ENCODE measurements at regions not wholly inside any gene's neighbourhood (a gene's known extent, or its start where the extent isn't known, plus 50 kb on each side); places are given as distances from the start of the nearest gene placed in this dataset.
"Not testable (repeated sequence)": the region's sequence is repeated elsewhere in the genome, so short reads cannot be mapped to it uniquely, and the experiment has no call there.

- not testable (repeated sequence) for DNase-seq
Observed at GRCh38 chr15:21018176-21018575, 152.1 kb upstream of the POTEB2 start.

- DNase-seq: not testable (repeated sequence)
Observed at GRCh38 chr15:21017326-21017725, 151.2 kb upstream of the POTEB2 start.

- DNase-seq: not testable (repeated sequence)
Observed at GRCh38 chr15:21016589-21016988, 150.5 kb upstream of the POTEB2 start.

GRCh38 chr15:21015171-21015570 lies 149.1 kb upstream of the POTEB2 start:
- not testable (repeated sequence) for DNase-seq

GRCh38 chr15:21013308-21013707 lies 147.2 kb upstream of the POTEB2 start:
- DNase-seq: not testable (repeated sequence)

GRCh38 chr15:21009651-21010050 lies 143.5 kb upstream of the POTEB2 start:
- DNase-seq: not testable (repeated sequence)

GRCh38 chr15:21003459-21003858 lies 137.3 kb upstream of the POTEB2 start:
- DNase-seq: not testable (repeated sequence)

- not testable (repeated sequence) for DNase-seq
Observed at GRCh38 chr15:21001950-21002349, 135.8 kb upstream of the POTEB2 start.

GRCh38 chr15:20991691-20992090 lies 125.6 kb upstream of the POTEB2 start:
- DNase-seq: not testable (repeated sequence)

- not testable (repeated sequence) for DNase-seq
Observed at GRCh38 chr15:20991253-20991652, 125.1 kb upstream of the POTEB2 start.

- DNase-seq: not testable (repeated sequence)
Observed at GRCh38 chr15:20986775-20987174, 120.7 kb upstream of the POTEB2 start.

- DNase-seq: not testable (repeated sequence)
Observed at GRCh38 chr15:20978057-20978456, 111.9 kb upstream of the POTEB2 start.

- not testable (repeated sequence) for DNase-seq
Observed at GRCh38 chr15:20972762-20973161, 106.6 kb upstream of the POTEB2 start.

- DNase-seq: not testable (repeated sequence)
Observed at GRCh38 chr15:20959299-20959698, 93.2 kb upstream of the POTEB2 start.

GRCh38 chr15:20929322-20929721 lies 63.2 kb upstream of the POTEB2 start:
- not testable (repeated sequence) for DNase-seq
